MCF 10A (cell line): ENCODE measurements at regions not wholly inside any gene's neighbourhood (a gene's known extent, or its start where the extent isn't known, plus 50 kb on each side); places are given as distances from the start of the nearest gene placed in this dataset.

Experiments
- BruUV-seq: library from RNA; stranded (reverse); fragments of 400-500 nt; replicated peaks from 2 replicates; lab custom pipeline; 2021; lab: Mats Ljungman, UMichigan
- CTCF ChIA-PET: fragments of 300-600 bp; sonication (Branson Sonifier 250); formaldehyde crosslinking; extraction: SDS; loops from one replicate; lab custom pipeline; 2021; ENCODE audit warnings: antibody characterized with exemption, inconsistent platforms; lab: Yijun Ruan, JAX
- POLR2A ChIA-PET: fragments of 300-600, 350-650 bp; sonication (Branson Sonifier 250); formaldehyde crosslinking; extraction: SDS; loops from one replicate; lab custom pipeline; 2020; ENCODE audit warnings: antibody characterized with exemption, inconsistent platforms; lab: Yijun Ruan, JAX
- DNase-seq: peaks from one replicate; pipeline ENCODE4 v3.0.0-alpha.2; 2018; ENCODE audit not compliant: unreplicated experiment
- H3K27ac Mint-ChIP-seq: one replicate; pipeline ENCODE4 v1.8.0; 2022; ENCODE audit warnings: mild to moderate bottlenecking, low read depth, mixed read lengths; ENCODE audit not compliant: unreplicated experiment
- H3K27me3 Mint-ChIP-seq: one replicate; pipeline ENCODE4 v1.8.0; 2022; ENCODE audit warnings: mixed read lengths; ENCODE audit not compliant: insufficient read depth, unreplicated experiment
- H3K36me3 Mint-ChIP-seq: one replicate; pipeline ENCODE4 v1.8.0; 2022; ENCODE audit warnings: mild to moderate bottlenecking, moderate library complexity, mixed read lengths; ENCODE audit not compliant: insufficient read depth, unreplicated experiment
- H3K4me1 Mint-ChIP-seq: one replicate; pipeline ENCODE4 v1.8.0; 2022; ENCODE audit warnings: mixed read lengths; ENCODE audit not compliant: insufficient read depth, unreplicated experiment
- H3K4me3 Mint-ChIP-seq: one replicate; pipeline ENCODE4 v1.8.0; 2022; ENCODE audit warnings: mild to moderate bottlenecking, moderate library complexity, mixed read lengths; ENCODE audit not compliant: unreplicated experiment
- H3K9me3 Mint-ChIP-seq: one replicate; pipeline ENCODE4 v1.8.0; 2022; ENCODE audit warnings: mixed read lengths; ENCODE audit not compliant: unreplicated experiment
- CTCF ChIP-seq: fragments of 200-600 bp; IDR thresholded peaks from one replicate; pipeline ENCODE4 v1.8.0; 2022; ENCODE audit warnings: antibody characterized with exemption, mild to moderate bottlenecking; ENCODE audit not compliant: unreplicated experiment
- intact Hi-C: fragments of 100-400 bp; cut with micrococcal nuclease; formaldehyde crosslinking; loops from 2 replicates; pipeline ENCODE4 v1.14.1; 2022

- CTCF ChIA-PET: no interaction called here
- Mint-ChIP-seq H3K27me3 (peaks cover 51% of the 10 kb centered on the region), H3K4me1 (no peaks in the 10 kb centered on the region), H3K9me3 (no peaks in the 10 kb centered on the region), H3K4me3 (no peak overlapping the region), H3K27ac (no peak overlapping the region), H3K36me3 (no peaks in the 10 kb centered on the region)
- POLR2A ChIA-PET: no interaction called here
- no peak for TF ChIP-seq CTCF
- intact Hi-C loops: no loop called here
- DNase-seq: no peak
- BruUV-seq: no TSS peak
Measured at GRCh38 chr16:79509211-79509631, 91.3 kb downstream of the MAF start.

- no TSS peak for BruUV-seq
- intact Hi-C loops: no loop called here
- Mint-ChIP-seq H3K4me1 (no peaks in the 10 kb centered on the region), H3K4me3 (no peak overlapping the region), H3K36me3 (no peaks in the 10 kb centered on the region), H3K9me3 (no peaks in the 10 kb centered on the region), H3K27me3 (peaks cover 52% of the 10 kb centered on the region), H3K27ac (no peak overlapping the region)
- ChIA-PET POLR2A (no interaction called here), CTCF (interaction anchor here (0.7 kb wide), 1 partner anchor 310 kb away, joined by 4 read pairs; no protein-coding TSS in a partner anchor)
- DNase-seq: no peak
- no peak for TF ChIP-seq CTCF
Measured at GRCh38 chr16:79508294-79508693, 92.2 kb downstream of the MAF start.

- no peaks in the 10 kb centered on the region for H3K4me1 Mint-ChIP-seq
- POLR2A ChIA-PET: no interaction called here
- CTCF ChIA-PET: interaction anchor here (0.6 kb wide), 1 partner anchor 41 kb away, joined by 3 read pairs; no protein-coding TSS in a partner anchor
- intact Hi-C loops: no loop called here
- no peak overlapping the region for H3K4me3 Mint-ChIP-seq
- DNase-seq: no peak
- H3K9me3 Mint-ChIP-seq: no peaks in the 10 kb centered on the region
- H3K27me3 Mint-ChIP-seq: peaks cover 69% of the 10 kb centered on the region
- no peak overlapping the region for H3K27ac Mint-ChIP-seq
- no peak for TF ChIP-seq CTCF
- no TSS peak for BruUV-seq
- H3K36me3 Mint-ChIP-seq: no peaks in the 10 kb centered on the region
Measured at GRCh38 chr16:79505344-79505743, 95.2 kb downstream of the MAF start.

- no TSS peak for BruUV-seq
- CTCF ChIA-PET: no interaction called here
Measured at GRCh38 chr16:79503511-79503910, 97.0 kb downstream of the MAF start.

More at GRCh38 chr16:79503511-79503910, 97.0 kb downstream of the MAF start:
- no peaks in the 10 kb centered on the region for H3K4me1 Mint-ChIP-seq
- no peaks in the 10 kb centered on the region for H3K36me3 Mint-ChIP-seq
- TF ChIP-seq CTCF: no peak
- H3K27me3 Mint-ChIP-seq: peaks cover 78% of the 10 kb centered on the region
- POLR2A ChIA-PET: no interaction called here
- DNase-seq: no peak
- no peak overlapping the region for H3K27ac Mint-ChIP-seq
- no peak overlapping the region for H3K4me3 Mint-ChIP-seq
- H3K9me3 Mint-ChIP-seq: no peaks in the 10 kb centered on the region
- intact Hi-C loops: no loop called here
